Mucosa of stomach (tissue), 1 donor: ENCODE measurements at regions not wholly inside any gene's neighbourhood (a gene's known extent, or its start where the extent isn't known, plus 50 kb on each side); places are given as distances from the start of the nearest gene placed in this dataset.

ENCODE experiments used
- H3K27me3 ChIP-seq: one replicate; pipeline ENCODE4 v1.7.0; 2013; ENCODE audit warnings: mild to moderate bottlenecking, low read length; ENCODE audit not compliant: control insufficient read depth, insufficient read depth
- H3K36me3 ChIP-seq: one replicate; pipeline ENCODE4 v1.7.0; 2013; ENCODE audit warnings: low read length; ENCODE audit not compliant: control insufficient read depth, insufficient read depth
- H3K4me1 ChIP-seq: one replicate; pipeline ENCODE4 v1.7.0; 2013; ENCODE audit warnings: mild to moderate bottlenecking, low read length; ENCODE audit not compliant: control insufficient read depth, insufficient read depth
- H3K4me3 ChIP-seq: one replicate; pipeline ENCODE4 v1.7.0; 2013; ENCODE audit warnings: low read length
- H3K9ac ChIP-seq: one replicate; pipeline ENCODE4 v1.7.0; 2013; ENCODE audit warnings: mild to moderate bottlenecking, low read length, moderate library complexity
- H3K9me3 ChIP-seq: one replicate; pipeline ENCODE4 v1.7.0; 2013; ENCODE audit warnings: mild to moderate bottlenecking, low read length, moderate library complexity; ENCODE audit not compliant: control insufficient read depth
- donor health status: Pancreatic carcinoma.

- Histone ChIP-seq H3K9ac (no peak overlapping the region), H3K36me3 (no peaks in the 10 kb centered on the region), H3K9me3 (no peaks in the 10 kb centered on the region), H3K4me1 (no peaks in the 10 kb centered on the region), H3K27me3 (no peaks in the 10 kb centered on the region), H3K4me3 (no peak overlapping the region)
These were observed 344.9 kb upstream of the CHRM2 start for GRCh38 chr7:136523571-136523970.

- Histone ChIP-seq H3K4me1 (no peaks in the 10 kb centered on the region), H3K9me3 (no peaks in the 10 kb centered on the region), H3K27me3 (no peaks in the 10 kb centered on the region), H3K36me3 (no peaks in the 10 kb centered on the region), H3K4me3 (no peak overlapping the region), H3K9ac (no peak overlapping the region)
These were observed 350.5 kb upstream of the CHRM2 start for GRCh38 chr7:136517971-136518370.

GRCh38 chr7:136514776-136515175, 353.7 kb upstream of the CHRM2 start:
- Histone ChIP-seq H3K4me1 (no peaks in the 10 kb centered on the region), H3K27me3 (no peaks in the 10 kb centered on the region), H3K9me3 (no peaks in the 10 kb centered on the region), H3K9ac (no peak overlapping the region), H3K4me3 (no peak overlapping the region), H3K36me3 (no peaks in the 10 kb centered on the region)

GRCh38 chr7:136513744-136514143, 354.7 kb upstream of the CHRM2 start:
- Histone ChIP-seq H3K9me3 (no peaks in the 10 kb centered on the region), H3K4me3 (no peak overlapping the region), H3K9ac (no peak overlapping the region), H3K36me3 (no peaks in the 10 kb centered on the region), H3K4me1 (no peaks in the 10 kb centered on the region), H3K27me3 (no peaks in the 10 kb centered on the region)

- Histone ChIP-seq H3K9me3 (no peaks in the 10 kb centered on the region), H3K36me3 (no peaks in the 10 kb centered on the region), H3K4me1 (no peaks in the 10 kb centered on the region)
These were observed 359.0 kb upstream of the CHRM2 start for GRCh38 chr7:136509466-136509865.

GRCh38 chr7:136502162-136502561, 366.3 kb upstream of the CHRM2 start:
- Histone ChIP-seq H3K4me1 (no peaks in the 10 kb centered on the region), H3K9ac (no peak overlapping the region), H3K4me3 (no peak overlapping the region), H3K27me3 (no peaks in the 10 kb centered on the region), H3K9me3 (no peaks in the 10 kb centered on the region), H3K36me3 (no peaks in the 10 kb centered on the region)

More at GRCh38 chr7:136509466-136509865, 359.0 kb upstream of the CHRM2 start:
- Histone ChIP-seq H3K4me3 (no peak overlapping the region), H3K9ac (no peak overlapping the region), H3K27me3 (no peaks in the 10 kb centered on the region)

- Histone ChIP-seq H3K4me3 (no peak overlapping the region), H3K36me3 (no peaks in the 10 kb centered on the region), H3K27me3 (no peaks in the 10 kb centered on the region), H3K9me3 (no peaks in the 10 kb centered on the region), H3K4me1 (no peaks in the 10 kb centered on the region), H3K9ac (no peak overlapping the region)
These were observed 367.3 kb upstream of the CHRM2 start for GRCh38 chr7:136501151-136501550.

GRCh38 chr7:136496551-136496950, 371.9 kb upstream of the CHRM2 start:
- Histone ChIP-seq H3K27me3 (no peaks in the 10 kb centered on the region), H3K36me3 (no peaks in the 10 kb centered on the region), H3K4me1 (no peaks in the 10 kb centered on the region), H3K4me3 (no peak overlapping the region), H3K9me3 (no peaks in the 10 kb centered on the region), H3K9ac (no peak overlapping the region)

GRCh38 chr7:136495081-136495480, 373.4 kb upstream of the CHRM2 start:
- Histone ChIP-seq H3K9me3 (no peaks in the 10 kb centered on the region), H3K9ac (no peak overlapping the region), H3K4me1 (no peaks in the 10 kb centered on the region), H3K4me3 (no peak overlapping the region), H3K36me3 (no peaks in the 10 kb centered on the region), H3K27me3 (no peaks in the 10 kb centered on the region)

GRCh38 chr7:136492366-136492765, 376.1 kb upstream of the CHRM2 start:
- no peak overlapping the region for H3K9ac ChIP-seq
- no peak overlapping the region for H3K4me3 ChIP-seq
- no peaks in the 10 kb centered on the region for H3K4me1 ChIP-seq
- no peaks in the 10 kb centered on the region for H3K36me3 ChIP-seq
- H3K9me3 ChIP-seq = no peaks in the 10 kb centered on the region
- H3K27me3 ChIP-seq = no peaks in the 10 kb centered on the region

- Histone ChIP-seq H3K9me3 (no peaks in the 10 kb centered on the region), H3K9ac (no peak overlapping the region), H3K36me3 (no peaks in the 10 kb centered on the region), H3K4me1 (no peaks in the 10 kb centered on the region), H3K4me3 (no peak overlapping the region), H3K27me3 (no peaks in the 10 kb centered on the region)
These were observed 378.6 kb upstream of the CHRM2 start for GRCh38 chr7:136489808-136490207.

- Histone ChIP-seq H3K4me3 (no peak overlapping the region), H3K27me3 (no peaks in the 10 kb centered on the region)
These were observed 387.6 kb upstream of the CHRM2 start for GRCh38 chr7:136480901-136481300.

GRCh38 chr7:136479922-136480321, 388.5 kb upstream of the CHRM2 start:
- Histone ChIP-seq H3K27me3 (no peaks in the 10 kb centered on the region), H3K4me3 (no peak overlapping the region), H3K9ac (no peak overlapping the region), H3K9me3 (no peaks in the 10 kb centered on the region), H3K4me1 (no peaks in the 10 kb centered on the region), H3K36me3 (no peaks in the 10 kb centered on the region)

More at GRCh38 chr7:136480901-136481300, 387.6 kb upstream of the CHRM2 start:
- no peaks in the 10 kb centered on the region for H3K36me3 ChIP-seq
- no peaks in the 10 kb centered on the region for H3K4me1 ChIP-seq
- H3K9ac ChIP-seq = no peak overlapping the region
- no peaks in the 10 kb centered on the region for H3K9me3 ChIP-seq
